GM19238 (cell line): ENCODE measurements at regions not wholly inside any gene's neighbourhood (a gene's known extent, or its start where the extent isn't known, plus 50 kb on each side); places are given as distances from the start of the nearest gene placed in this dataset.
"Not testable (repeated sequence)": the region's sequence is repeated elsewhere in the genome, so short reads cannot be mapped to it uniquely, and the experiment has no call there.

Experiments used
- DNase-seq: peaks from one replicate; pipeline ENCODE4 v3.0.0; 2011; ENCODE audit warnings: low spot score; ENCODE audit not compliant: insufficient read length

DNA sequence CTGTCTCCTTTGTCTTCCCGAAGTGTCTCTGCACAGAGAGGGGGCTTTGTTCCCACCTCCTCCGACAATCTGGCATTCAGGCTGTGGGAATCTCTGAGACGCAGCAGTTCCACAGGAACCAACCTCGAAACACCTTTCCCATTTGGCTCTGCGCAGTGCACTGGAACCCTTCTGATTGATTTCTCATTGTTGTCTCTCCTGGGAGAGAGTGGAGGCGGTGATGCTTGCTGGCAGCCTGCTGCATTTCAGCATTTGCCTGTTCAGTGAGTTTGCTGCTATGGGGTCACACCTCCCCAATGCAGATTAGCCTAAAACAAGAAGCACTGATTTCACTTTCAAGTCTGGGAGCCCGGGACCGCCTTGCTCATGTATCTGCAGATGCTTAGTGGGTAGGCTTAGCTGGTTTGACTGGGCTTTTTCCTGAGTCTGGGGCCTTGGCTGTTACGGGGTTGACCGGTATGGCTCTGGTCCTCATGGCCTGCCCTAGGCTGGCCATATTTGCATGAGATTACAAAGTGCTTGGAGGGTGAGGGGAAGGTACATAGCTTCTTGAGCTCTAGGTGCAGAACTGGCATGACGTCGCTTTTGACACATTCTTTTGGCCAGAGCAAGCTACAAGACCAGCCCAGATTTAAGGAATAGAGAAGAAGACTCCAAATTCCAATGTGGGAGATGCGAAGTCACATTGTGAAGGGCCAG is 695.3 kb downstream of the PTPRU start:
- DNase-seq: no peak

- no peak for DNase-seq
Observed at GRCh38 chr1:29925058-29925457, 688.7 kb downstream of the PTPRU start.

DNA sequence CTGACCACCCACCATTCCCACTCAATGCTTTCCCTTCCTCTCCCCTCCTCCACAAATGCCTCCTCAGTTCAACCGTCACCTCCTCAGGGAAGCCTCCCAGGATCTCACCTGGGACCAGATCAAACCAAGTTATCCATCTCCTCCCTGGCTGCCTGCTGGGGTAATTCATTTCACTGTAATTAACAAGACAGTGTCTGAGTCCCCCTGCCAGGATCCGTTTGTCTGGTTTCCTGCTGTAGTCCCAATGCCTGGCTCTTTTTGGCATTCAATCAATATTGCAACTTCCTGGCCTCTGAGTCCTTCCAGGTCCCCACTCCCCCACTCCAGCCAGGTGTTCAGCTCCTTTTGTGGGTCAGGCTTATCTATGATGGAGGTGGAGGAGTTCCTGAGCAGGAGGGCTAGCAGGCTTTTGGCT is 687.7 kb downstream of the PTPRU start:
- no peak for DNase-seq

DNA sequence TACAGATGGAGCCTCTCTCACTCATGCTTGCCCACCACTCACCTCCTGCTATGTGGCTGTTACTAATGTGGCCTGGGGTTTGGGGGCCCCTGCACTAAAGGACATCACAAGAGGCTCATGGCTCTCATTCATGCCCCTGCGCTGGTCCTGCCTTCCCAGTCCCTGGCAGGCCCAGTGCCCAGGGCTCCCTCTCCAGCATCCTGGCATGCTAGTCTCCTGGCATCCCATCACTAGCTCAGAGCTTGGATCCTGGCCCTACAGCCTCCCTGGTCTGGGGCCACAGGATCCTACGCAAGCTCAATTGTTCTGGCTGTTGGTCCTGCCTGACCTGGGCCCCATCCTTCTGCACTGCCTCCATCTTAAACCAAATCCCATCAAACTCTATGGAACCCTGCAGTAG is 685.4 kb downstream of the PTPRU start:
- DNase-seq: no peak

DNA sequence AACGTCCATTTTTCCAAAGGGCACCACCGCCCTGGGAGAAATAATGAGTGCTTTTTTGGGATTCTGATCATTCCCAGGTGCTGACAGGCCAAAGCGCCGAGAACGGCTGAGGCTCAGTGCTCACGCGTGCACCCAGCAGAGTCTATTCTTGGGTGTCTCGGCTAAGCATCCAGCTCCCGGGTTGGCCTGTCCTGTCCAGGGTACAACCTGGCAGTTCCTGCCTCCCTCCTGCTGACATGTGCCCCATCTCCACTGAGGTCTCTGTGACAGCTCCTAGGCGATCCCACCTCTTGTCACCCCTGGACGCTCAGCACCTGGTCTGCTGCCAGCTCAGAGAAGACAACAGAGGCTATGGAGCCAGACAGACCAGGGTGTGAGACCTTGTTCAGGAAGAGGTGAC is 684.5 kb downstream of the PTPRU start:
- DNase-seq: no peak

DNA sequence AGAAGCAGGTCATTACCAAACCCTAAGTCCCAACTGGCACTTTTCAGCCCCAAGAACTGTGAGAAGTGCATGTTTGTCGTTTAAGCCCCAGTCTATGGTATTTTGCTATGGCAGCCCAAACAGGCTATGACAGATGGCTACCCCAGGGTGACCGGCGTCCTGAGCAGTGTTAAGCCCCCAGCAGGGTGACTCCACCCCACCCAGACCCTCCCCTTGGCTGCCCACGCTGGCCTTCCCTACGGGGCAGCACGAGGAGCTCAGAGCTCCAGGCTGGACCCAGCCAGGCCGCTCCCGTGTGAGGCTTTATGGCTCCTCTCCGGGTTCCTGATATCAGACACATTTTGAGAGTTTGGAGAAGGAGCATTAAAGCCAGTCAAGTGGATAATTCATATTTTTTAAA is 684.0 kb downstream of the PTPRU start:
- no peak for DNase-seq

DNA sequence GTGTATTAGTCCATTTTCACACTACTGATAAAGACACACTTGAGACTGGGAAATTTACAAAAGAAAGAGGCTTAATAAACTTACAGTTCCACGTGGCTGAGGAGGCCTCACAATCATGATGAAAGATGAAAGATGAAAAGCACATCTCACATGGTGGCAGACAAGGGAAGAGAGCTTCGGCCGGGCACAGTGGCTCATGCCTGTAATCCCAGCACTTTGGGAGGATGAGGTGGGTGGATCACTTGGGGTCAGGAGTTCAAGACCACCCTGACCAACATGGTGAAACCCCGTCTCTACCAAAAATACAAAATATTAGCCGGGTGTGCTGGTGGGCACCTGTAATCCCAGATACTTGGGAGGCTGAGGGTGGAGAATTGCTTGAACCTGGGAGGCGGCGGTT is 682.7 kb downstream of the PTPRU start:
- DNase-seq: not testable (repeated sequence)

DNA sequence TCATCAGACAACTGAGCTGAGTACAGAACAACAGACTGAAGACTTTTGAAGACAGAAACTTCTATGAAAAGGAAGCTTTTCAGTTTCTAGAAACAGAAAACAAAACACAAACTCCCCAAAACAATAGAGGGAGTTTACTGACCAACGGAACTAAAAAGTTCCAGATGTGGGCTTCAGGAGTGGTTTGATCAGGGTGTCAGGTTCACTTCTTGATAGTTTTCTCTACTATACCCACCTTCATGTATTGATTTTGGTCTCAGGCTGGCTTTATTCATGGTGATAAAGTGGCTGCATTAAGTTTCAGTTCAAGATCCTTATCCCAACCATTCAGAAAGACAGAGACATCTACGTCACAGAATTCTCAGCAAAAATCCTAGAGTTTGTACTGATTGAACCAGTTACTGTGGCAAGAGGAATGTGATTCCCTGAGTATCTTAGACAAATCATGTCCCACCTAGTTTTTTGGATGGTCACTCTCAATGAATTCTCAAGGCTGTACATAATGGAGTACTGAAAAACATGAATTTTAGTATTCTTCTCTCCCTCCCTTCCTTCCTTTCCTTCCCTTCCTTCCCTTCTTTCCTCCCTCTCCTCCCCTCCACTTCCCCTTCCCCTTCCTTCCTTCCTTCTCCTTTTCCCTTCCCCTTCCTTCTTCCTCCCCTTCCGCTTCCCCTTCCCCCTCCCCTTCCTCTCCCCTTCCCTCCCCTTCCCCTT is 680.5 kb downstream of the PTPRU start:
- no peak for DNase-seq

- DNase-seq: no peak
Observed at GRCh38 chr1:29914936-29915335, 678.6 kb downstream of the PTPRU start.

DNA sequence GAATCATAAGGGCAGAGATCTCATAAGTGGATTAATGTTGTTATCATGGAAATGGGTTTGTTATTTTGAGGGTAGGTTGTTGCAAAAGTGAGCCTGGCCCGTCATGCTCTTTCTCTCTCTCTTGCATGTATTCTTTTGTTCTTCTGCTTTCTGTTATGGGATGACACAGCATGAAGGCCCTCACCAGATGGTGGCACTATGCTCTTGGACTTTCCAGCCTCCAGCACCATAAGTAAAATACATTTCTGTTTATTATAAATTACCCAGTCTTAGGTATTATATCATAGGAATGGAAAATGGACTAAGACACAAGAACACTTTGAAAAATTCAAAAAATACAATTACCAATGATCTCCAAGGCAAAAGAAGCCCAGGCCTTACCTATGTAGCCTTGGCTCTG is 676.1 kb downstream of the PTPRU start:
- DNase-seq: no peak

- no peak for DNase-seq
Observed at GRCh38 chr1:29909962-29910361, 673.6 kb downstream of the PTPRU start.

- no peak for DNase-seq
Observed at GRCh38 chr1:29907596-29907995, 671.3 kb downstream of the PTPRU start.

GRCh38 chr1:29906927-29907326 is 670.6 kb downstream of the PTPRU start:
- DNase-seq: no peak

DNA sequence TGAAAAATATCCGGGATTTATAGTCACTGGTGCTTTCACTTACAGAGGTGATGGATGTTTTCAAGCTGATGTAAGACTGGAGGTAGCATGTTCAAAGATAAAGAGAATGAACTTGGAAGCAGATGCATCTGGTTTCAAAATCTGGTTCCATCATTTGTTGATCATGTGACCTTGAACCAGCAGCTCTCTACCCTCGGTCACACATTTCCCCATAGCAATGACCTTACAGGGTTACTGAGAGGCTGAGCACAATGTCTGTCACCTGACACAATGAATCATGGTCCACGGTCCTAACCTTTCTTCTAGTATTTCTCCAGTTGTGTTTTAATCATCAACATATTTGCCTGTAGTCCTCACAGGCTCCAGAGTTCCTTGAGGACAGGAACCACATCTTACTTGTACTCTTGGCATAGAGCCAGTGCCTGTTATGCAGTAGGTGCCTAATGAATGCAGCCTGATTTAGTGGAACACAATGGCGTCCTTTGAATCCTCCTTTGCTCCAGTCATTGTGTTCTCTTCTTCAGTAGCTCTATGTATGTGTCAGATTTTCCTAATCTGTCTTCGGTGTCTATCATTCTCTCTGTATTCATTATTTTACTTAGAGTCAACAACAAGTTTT is 667.3 kb downstream of the PTPRU start:
- DNase-seq: no peak

GRCh38 chr1:29901624-29902325 is 665.5 kb downstream of the PTPRU start:
- no peak for DNase-seq

GRCh38 chr1:29900712-29901111 is 664.4 kb downstream of the PTPRU start:
- DNase-seq: no peak

DNA sequence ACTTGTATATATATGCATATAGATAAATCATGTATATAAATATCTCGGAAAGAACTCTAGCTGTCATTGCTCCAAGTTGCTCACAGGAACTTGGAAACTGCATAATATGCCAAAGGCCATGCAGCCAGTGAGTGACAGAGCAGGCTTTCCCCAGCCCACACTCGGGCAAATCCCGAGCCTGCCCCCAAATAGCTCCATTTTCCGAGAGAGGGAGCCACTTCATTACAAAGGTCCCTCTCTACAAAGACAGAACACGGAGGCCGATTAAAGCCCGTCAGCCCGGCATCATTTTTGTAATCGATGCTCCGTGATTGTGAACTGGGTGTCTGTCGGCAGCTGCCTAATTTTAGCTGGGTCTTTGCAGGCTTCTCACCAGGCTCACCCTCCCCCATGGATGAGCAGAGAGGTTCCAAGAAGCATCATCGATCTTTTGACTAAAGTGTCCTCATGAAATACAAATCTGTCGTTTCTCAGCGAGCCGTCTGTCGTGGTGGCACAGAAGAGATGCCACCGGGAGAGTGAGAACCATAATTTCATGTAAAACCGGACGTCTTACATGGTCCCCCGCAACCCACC is 663.9 kb downstream of the PTPRU start:
- DNase-seq: no peak

GRCh38 chr1:29896791-29897714 is 660.7 kb downstream of the PTPRU start:
- DNase-seq: no peak

DNA sequence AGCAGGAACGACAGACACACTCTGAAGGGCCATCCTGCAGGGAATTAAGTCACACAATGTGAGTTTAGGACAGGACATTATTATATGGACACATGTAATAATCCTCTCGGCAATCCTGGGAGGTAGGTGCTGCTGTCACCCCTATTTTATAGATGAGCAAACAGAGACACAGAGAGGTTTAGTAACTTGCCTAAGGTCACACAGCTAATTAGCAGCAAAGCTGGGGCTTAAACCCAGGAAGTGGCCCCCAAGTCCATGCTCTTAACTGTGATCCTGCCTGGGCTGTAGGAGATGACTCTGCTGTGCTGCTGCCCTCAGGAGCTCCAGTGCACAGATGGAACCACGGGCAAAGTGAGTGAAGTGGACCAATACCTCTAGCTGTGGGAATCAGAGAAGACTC is 660.0 kb downstream of the PTPRU start:
- DNase-seq: no peak

DNA sequence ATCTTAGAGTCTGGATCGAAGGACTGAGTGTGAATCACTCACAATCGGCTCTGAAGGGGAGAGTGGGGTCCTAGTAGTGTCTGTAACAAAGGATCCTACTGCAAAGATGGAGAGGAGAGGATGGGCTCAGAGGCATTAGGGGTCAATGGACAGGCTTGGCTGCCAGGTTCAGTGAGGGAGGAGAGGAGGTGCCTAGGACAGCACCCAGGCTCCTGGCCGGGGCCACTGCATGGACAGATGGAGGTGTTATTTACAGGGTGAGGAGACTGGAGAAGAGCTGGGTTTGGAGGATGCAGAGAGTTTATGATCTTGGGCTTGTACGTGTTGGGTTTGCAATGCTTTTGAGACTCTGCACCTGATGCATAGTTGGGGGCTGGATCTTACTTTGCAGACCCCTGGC is 658.9 kb downstream of the PTPRU start:
- no peak for DNase-seq

- no peak for DNase-seq
Observed at GRCh38 chr1:29894311-29894710, 658.0 kb downstream of the PTPRU start.
